Type B pancreatic cell (in vitro differentiated cells): ENCODE measurements at regions not wholly inside any gene's neighbourhood (a gene's known extent, or its start where the extent isn't known, plus 50 kb on each side); places are given as distances from the start of the nearest gene placed in this dataset.

Source experiments
- DNase-seq: peaks from one replicate; pipeline ENCODE4 v3.0.0; 2021; ENCODE audit warnings: mixed read lengths; ENCODE audit not compliant: unreplicated experiment; ENCODE audit errors: extremely low spot score
- H3K27ac Mint-ChIP-seq: 2 replicates; pipeline ENCODE4 v1.8.0; 2021; ENCODE audit warnings: mild to moderate bottlenecking, mixed read lengths
- H3K27me3 Mint-ChIP-seq: 2 replicates; pipeline ENCODE4 v1.8.0; 2021; ENCODE audit warnings: mixed read lengths
- H3K36me3 Mint-ChIP-seq: 2 replicates; pipeline ENCODE4 v1.8.0; 2021; ENCODE audit warnings: mixed read lengths
- H3K4me1 Mint-ChIP-seq: one replicate; pipeline ENCODE4 v1.8.0; 2021; ENCODE audit warnings: mixed read lengths; ENCODE audit not compliant: unreplicated experiment
- H3K4me3 Mint-ChIP-seq: 2 replicates; pipeline ENCODE4 v1.8.0; 2021; ENCODE audit warnings: mild to moderate bottlenecking, mixed read lengths
- H3K9me3 Mint-ChIP-seq: 2 replicates; pipeline ENCODE4 v1.8.0; 2021; ENCODE audit warnings: mixed read lengths
- TF ChIP-seq, protein P1 (sequence below): fragments of 200-600 bp; sonication (generic); conservative IDR thresholded peaks from 2 replicates; pipeline ENCODE4 v1.5.0; 2021; ENCODE audit warnings: antibody characterized with exemption, mild to moderate bottlenecking

- TF ChIP-seq, protein P1, sequence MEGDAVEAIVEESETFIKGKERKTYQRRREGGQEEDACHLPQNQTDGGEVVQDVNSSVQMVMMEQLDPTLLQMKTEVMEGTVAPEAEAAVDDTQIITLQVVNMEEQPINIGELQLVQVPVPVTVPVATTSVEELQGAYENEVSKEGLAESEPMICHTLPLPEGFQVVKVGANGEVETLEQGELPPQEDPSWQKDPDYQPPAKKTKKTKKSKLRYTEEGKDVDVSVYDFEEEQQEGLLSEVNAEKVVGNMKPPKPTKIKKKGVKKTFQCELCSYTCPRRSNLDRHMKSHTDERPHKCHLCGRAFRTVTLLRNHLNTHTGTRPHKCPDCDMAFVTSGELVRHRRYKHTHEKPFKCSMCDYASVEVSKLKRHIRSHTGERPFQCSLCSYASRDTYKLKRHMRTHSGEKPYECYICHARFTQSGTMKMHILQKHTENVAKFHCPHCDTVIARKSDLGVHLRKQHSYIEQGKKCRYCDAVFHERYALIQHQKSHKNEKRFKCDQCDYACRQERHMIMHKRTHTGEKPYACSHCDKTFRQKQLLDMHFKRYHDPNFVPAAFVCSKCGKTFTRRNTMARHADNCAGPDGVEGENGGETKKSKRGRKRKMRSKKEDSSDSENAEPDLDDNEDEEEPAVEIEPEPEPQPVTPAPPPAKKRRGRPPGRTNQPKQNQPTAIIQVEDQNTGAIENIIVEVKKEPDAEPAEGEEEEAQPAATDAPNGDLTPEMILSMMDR = no peak
- DNase-seq = no peak
- no peak overlapping the region for H3K27ac Mint-ChIP-seq
- no peaks in the 10 kb centered on the region for H3K36me3 Mint-ChIP-seq
- no peak overlapping the region for H3K4me3 Mint-ChIP-seq
- H3K27me3 Mint-ChIP-seq = peaks cover 3% of the 10 kb centered on the region
- H3K4me1 Mint-ChIP-seq = no peaks in the 10 kb centered on the region
- H3K9me3 Mint-ChIP-seq = no peaks in the 10 kb centered on the region
Measured at GRCh38 chr18:75558790-75559189, 131.3 kb upstream of the SMIM21 start.

DNA sequence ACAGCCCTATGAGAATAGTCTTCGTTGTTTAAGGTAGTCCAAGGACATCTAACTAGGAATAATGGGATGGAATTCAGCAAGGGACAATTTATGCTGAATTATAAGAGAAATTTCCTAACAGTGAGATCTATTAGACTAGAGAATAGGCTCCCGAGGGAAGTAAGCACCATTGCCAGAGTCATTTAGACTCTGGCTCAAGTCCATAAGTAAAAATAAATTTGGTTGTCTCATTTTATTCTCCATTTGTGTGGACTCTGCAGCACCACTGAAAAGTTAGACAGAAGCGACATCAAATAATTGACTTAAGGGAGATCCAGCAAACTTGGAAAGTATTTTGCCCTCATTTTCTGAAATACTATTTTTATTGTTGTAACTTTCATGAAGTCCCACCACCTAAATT, 129.3 kb upstream of the SMIM21 start:
- H3K4me1 Mint-ChIP-seq = peaks cover under 1% of the 10 kb centered on the region
- no peak for DNase-seq
- no peaks in the 10 kb centered on the region for H3K9me3 Mint-ChIP-seq
- H3K36me3 Mint-ChIP-seq = no peaks in the 10 kb centered on the region
- TF ChIP-seq, protein P1 = no peak
- H3K27ac Mint-ChIP-seq = no peak overlapping the region
- no peak overlapping the region for H3K4me3 Mint-ChIP-seq
- H3K27me3 Mint-ChIP-seq = peaks cover 6% of the 10 kb centered on the region

- TF ChIP-seq, protein P1 = no peak
- no peak for DNase-seq
- no peak overlapping the region for H3K4me3 Mint-ChIP-seq
- H3K9me3 Mint-ChIP-seq = no peaks in the 10 kb centered on the region
- no peaks in the 10 kb centered on the region for H3K36me3 Mint-ChIP-seq
- peaks cover 15% of the 10 kb centered on the region for H3K27me3 Mint-ChIP-seq
- H3K4me1 Mint-ChIP-seq = peaks cover 19% of the 10 kb centered on the region
- H3K27ac Mint-ChIP-seq = no peak overlapping the region
Measured at GRCh38 chr18:75554644-75555185, 127.2 kb upstream of the SMIM21 start.

GRCh38 chr18:75554176-75554575, 126.7 kb upstream of the SMIM21 start:
- no peak for DNase-seq
- Mint-ChIP-seq H3K9me3 (no peaks in the 10 kb centered on the region), H3K4me1 (peaks cover 23% of the 10 kb centered on the region), H3K4me3 (no peak overlapping the region), H3K36me3 (no peaks in the 10 kb centered on the region), H3K27me3 (peaks cover 18% of the 10 kb centered on the region), H3K27ac (no peak overlapping the region)
- TF ChIP-seq, protein P1 = no peak

DNA sequence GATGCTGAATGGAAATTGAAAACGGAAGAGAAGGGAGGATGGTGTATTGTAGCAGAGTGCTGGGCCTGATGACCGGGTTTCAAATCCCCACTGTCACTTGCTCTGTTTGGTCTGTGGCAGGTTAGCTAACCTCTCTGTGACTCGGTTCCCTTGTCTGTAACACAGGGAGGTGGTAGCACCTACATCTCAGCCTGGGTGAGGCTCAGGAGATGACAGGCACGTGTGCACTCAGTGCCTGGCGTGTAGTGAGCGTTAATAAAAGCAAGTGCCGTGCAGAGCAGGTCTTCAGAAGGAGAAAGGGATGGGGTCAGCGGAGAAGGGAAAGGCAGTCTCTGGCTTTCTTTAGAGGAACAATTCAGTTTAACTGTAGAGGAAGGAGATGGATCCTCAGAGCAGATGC, 125.5 kb upstream of the SMIM21 start:
- no peak for DNase-seq
- TF ChIP-seq, protein P1 = no peak
- H3K4me3 Mint-ChIP-seq = no peak overlapping the region
- peaks cover 28% of the 10 kb centered on the region for H3K4me1 Mint-ChIP-seq
- no peak overlapping the region for H3K27ac Mint-ChIP-seq
- H3K9me3 Mint-ChIP-seq = no peaks in the 10 kb centered on the region
- no peaks in the 10 kb centered on the region for H3K36me3 Mint-ChIP-seq
- H3K27me3 Mint-ChIP-seq = peaks cover 23% of the 10 kb centered on the region

- no peaks in the 10 kb centered on the region for H3K36me3 Mint-ChIP-seq
- TF ChIP-seq, protein P1 = no peak
- DNase-seq = no peak
- H3K4me1 Mint-ChIP-seq = peaks cover 28% of the 10 kb centered on the region
- H3K27ac Mint-ChIP-seq = peak overlapping the region; percentile 50
- peaks cover 23% of the 10 kb centered on the region for H3K27me3 Mint-ChIP-seq
- peak overlapping the region; percentile 40 for H3K4me3 Mint-ChIP-seq
- H3K9me3 Mint-ChIP-seq = no peaks in the 10 kb centered on the region
Measured at GRCh38 chr18:75551071-75551470, 123.6 kb upstream of the SMIM21 start.
